ENCODE measurements at regions not wholly inside any gene's neighbourhood (a gene's known extent, or its start where the extent isn't known, plus 50 kb on each side); places are given as distances from the start of the nearest gene placed in this dataset.

GRCh38 chr5:89241186-89241585 is 358.2 kb upstream of the MEF2C start:
- no peak for DNase-seq

DNA sequence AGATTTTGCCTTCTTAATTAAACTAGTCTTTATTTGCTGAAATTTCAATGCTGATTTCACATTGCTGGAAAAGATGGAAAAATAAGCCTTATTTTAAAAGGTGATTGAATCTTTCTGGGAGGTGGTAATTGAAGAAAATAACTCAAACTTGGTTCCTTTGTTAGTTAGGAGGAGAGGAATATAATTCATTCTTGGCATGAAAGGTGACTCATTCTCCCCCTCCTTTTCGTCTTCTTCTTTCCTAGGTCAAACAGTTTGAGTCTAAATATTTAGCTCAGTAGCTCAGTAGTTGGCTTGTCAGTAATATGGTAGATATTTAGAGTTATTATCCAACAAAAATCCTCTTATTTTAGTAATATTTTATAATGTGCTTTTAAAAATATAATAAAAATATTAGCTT is 353.9 kb upstream of the MEF2C start:
- DNase-seq = no peak

- DNase-seq = no peak
Observed at GRCh38 chr5:89233462-89233861, 350.5 kb upstream of the MEF2C start.

DNA sequence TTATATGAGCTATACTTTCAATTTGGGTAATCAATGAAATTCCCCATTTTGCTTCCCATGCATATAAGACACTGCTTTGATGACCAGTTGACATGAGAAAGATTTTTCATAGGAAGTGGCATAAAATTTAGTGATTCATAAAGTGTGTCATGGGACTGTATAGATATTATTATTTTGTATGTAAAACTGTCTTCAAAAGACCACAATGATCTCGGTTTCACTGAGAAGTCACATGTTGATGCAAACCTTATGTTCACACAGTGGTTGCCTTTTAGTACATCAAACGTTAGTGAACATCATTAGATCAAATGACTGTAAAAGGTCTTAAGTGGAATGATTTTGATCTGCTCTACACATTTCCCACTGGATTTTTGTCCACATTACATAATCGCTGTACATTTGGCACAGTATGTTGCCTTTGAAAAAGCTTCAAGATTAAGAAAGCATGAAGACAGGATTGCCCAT is 349.2 kb upstream of the MEF2C start:
- DNase-seq = no peak

DNA sequence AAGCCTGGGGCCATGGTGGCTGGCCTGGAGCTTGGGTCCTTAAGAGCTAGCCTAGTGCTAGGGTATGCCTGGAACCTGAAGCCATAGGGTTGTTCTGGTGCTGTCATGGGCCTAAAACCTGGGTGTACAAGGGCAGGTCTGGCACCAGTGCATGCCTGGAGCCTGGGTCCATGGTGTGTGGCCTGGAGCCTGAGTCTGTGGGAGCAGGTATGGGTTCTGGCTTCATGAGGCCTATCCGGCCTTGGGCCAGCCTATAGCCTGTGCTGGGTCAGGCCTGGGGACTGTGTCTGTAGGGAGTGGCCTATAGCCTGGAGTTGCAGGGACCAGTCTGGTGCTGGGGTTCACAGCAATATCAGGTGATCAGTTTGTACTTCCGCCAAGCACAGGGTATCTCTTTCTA is 347.2 kb upstream of the MEF2C start:
- DNase-seq = no peak

DNA sequence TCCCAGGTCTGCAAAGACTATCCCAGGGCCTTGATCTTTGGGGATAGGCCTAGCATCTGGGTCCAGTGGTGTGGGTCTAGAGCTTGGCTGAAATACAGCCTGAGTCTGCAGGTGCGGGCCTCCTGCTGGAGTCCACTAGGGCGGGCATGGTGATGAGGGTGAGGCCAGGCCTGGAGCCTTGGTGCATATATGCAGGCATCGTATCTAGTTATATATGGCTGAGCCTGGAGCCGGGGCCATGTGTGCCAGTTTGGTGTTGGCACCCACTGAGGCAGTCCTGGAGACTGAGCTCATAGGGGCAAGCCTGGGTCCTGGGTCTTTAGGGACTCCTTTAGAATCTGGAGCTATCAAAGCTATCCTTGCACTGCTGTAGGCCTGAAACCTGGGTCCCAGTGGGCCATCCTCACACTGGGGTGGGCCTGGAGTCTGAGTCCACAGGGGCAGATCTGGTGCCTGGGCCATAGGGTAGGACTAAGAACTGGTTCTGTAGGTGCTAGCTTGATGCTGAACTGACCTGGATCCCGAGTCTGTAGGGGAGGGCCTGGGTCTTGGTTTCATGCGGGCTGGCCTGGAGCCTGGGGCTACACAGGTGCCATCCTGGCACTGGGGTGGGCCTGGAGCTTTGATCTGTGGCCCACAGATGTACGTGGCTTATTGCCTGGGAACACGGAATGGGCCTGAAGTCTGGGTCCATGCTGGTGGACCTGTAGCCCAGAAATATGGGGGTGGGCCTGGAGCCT is 346.5 kb upstream of the MEF2C start:
- no peak for DNase-seq

GRCh38 chr5:89228355-89228754 is 345.4 kb upstream of the MEF2C start:
- DNase-seq = no peak

GRCh38 chr5:89218364-89218763 is 335.4 kb upstream of the MEF2C start:
- DNase-seq = no peak

DNA sequence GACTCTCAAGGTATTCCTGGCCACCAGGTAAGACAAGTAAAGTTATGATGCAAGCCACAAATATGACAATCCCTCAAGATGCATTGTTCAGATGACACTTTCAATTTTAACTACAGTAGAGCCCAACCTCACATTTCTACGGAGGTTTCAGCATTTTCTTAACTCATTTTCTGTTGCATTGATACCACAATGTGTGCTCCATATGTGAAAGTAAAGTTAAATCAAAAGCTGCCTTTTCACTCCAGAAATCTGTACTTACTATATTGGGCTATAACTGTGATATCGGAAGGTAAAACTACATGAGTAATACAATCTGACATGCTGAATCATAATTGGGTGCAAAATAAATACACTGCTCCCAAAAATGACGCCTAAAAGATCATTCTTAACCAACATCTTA is 333.6 kb upstream of the MEF2C start:
- DNase-seq = no peak

- DNase-seq = no peak
Observed at GRCh38 chr5:89213573-89213972, 330.6 kb upstream of the MEF2C start.

DNA sequence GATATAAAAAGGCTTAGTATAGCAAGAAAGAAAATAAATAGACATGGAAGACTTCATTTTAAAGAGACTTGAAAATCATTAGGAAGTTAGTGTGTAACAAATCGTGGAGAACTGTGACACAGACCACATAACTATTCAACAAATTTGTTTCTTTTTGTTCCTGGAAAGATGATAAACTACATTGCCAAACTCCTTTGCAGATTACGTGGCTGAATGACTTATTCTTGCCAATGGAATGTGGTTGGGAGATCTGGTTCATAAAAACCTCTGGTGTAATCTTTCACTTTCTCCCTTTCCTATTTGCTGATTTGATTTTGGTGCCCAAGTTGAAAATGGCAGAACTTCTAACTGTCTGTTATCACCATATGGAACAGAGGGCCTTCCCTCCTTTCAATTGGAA is 328.9 kb upstream of the MEF2C start:
- DNase-seq = no peak

DNA sequence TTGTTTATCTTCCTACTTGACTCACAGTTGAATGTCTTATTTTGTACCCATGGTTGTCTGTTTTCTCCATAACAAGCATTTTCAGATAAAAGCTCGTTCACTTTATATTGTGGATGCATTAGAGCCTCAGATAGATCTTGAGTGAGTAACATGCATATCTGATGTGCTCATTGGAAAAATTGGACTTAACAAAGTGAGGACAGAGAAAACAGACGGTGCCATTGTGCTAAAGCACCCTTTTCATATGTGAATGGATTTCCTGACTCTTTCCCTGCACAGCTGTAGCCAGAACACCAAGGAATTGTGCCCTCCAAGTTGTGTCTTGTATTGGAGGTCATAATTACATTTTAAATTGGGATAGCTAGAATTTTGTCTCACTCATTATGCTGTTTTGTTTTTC is 325.8 kb upstream of the MEF2C start:
- DNase-seq = no peak

DNA sequence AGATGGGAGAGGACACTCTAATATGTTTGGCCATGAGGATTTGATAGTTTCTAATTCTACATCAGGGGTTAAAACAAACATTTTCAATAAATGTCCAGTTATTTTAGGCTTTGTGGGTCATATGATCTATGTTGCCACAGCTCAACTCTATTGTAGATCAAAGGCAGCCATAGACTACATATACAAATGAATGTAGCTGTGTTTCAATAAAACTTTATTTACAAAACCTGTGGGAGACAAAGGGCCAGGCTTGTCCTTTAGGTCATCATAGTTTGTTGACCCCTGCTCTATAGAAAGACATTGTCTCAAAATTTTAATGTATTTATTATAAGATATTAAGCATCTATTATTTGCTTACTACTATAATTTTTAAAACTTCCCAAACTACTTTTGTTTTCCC is 325.4 kb upstream of the MEF2C start:
- DNase-seq = no peak

DNA sequence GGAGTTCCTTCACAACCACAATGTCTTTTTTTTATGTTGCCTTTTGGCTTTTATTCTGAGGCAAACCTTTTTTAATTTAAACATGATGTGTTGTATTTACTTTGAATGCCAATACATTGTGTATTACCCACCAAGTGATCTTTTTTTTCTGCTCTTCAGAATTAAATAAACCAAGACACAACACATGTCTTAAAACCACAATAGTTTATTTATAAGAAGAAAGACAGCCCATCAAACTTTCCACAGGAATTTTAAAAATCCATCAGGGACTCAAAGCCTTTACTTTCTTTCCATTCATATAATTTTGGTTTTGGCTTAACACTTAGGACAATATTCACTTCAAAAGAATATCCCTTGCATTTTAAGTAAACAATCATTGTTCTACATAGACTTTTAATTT is 321.8 kb upstream of the MEF2C start:
- DNase-seq = no peak

- no peak for DNase-seq
Observed at GRCh38 chr5:89203611-89204010, 320.6 kb upstream of the MEF2C start.

DNA sequence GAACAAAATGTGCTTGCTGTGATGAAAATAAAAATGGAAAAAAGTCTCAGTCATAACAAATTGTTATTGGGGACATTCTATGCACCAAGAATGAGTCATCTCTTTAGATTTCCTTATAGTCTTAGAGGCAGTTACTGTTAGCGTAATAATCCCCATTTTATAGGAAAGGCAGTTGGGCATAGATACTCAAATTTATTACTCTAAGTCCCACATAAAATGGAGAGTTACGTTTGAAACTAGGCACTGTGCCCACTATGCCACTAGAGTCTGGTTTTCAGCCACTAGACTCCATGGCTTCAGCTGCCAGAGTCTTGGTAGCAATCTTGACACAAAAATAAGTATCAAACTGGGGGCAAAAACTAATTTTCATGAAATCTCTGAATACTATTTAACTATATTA is 317.9 kb upstream of the MEF2C start:
- no peak for DNase-seq

- no peak for DNase-seq
Observed at GRCh38 chr5:89199306-89199705, 316.3 kb upstream of the MEF2C start.

GRCh38 chr5:89191374-89191773 is 308.4 kb upstream of the MEF2C start:
- no peak for DNase-seq

DNA sequence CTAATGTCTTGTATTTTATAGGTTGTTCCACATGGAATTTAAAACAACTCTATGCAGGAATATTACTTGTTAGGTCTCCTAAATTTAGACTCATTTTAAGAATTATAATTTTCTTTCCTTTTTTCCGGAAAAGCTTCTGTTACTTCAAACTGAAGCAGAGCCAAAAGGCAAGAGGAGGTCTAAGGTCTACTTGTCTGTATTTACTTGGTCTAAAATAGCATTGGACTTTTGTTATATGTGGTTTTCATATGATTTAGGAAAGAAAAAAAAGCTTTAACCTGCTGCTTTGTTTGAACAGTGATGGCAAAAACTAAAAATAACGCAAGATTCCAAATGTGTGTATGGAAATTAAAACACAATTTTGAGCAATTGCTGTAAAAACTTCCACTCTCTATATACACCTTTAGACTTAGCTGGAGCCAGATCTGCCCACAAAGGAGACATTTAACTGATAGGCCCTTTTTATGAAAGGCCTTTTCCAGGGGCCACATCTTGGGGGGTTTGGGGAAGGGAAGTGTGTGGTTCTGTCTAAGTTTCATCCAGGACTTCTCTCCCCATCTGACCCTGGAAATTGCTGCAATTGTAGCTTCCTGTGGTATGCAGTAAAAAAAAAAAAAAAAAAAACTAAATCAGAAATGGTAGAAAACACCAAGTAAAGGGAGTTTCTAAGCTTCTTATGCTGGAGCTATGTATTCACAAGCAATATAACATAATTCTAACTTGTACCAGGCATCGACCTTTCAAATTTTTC is 307.7 kb upstream of the MEF2C start:
- no peak for DNase-seq

GRCh38 chr5:89187883-89188465 is 305.0 kb upstream of the MEF2C start:
- DNase-seq = peak in 1 of 2 experiments; percentile 23

GRCh38 chr5:89187268-89187667 is 304.3 kb upstream of the MEF2C start:
- DNase-seq = no peak

- DNase-seq = no peak
Observed at GRCh38 chr5:89181546-89181945, 298.6 kb upstream of the MEF2C start.

- no peak for DNase-seq
Observed at GRCh38 chr5:89179731-89180130, 296.7 kb upstream of the MEF2C start.

DNA sequence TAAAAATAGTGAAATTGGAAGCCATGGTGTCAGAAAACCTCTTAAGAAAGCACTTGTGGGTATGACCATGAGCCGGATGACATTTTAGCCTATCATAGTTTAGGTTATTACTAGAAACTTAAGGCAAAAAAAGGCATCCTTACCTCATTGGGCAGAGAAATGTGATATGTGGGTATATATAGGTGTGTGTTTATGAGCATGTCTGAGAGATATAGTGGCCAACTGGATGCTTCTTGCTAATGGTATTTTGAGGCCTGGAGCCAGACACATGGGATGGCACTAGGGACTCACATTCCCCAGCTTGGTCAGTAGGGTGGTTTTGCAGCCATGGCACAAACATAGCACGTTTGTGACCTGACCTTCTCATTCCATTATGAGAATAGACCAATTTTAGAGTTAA is 295.6 kb upstream of the MEF2C start:
- DNase-seq = no peak

Data from NCI-H2081 (cell line).